Liver (tissue), 8 donors: ENCODE measurements at regions not wholly inside any gene's neighbourhood (a gene's known extent, or its start where the extent isn't known, plus 50 kb on each side); places are given as distances from the start of the nearest gene placed in this dataset.

Source experiments
- DNase-seq: peaks from one replicate; pipeline ENCODE4 v3.0.0-alpha.2; 2017; ENCODE audit warnings: low spot score
- H3K27ac ChIP-seq, 2 donors: one replicate each; pipeline ENCODE4 v1.7.0; 2013; ENCODE audit warnings: inconsistent platforms in 2 of 2, low read length in 2 of 2, control low read depth in 1 of 2, low read depth in 1 of 2, mild to moderate bottlenecking in 1 of 2
- H3K27me3 ChIP-seq, 4 donors: one replicate each; pipeline versions ENCODE4 v1.6.1 to v1.7.0; 2013; ENCODE audit warnings: low read length in 3 of 4, inconsistent platforms in 1 of 4, mild to moderate bottlenecking in 1 of 4, moderate library complexity in 1 of 4; ENCODE audit not compliant: control insufficient read depth in 4 of 4, insufficient read depth in 4 of 4
- H3K36me3 ChIP-seq, 4 donors: one replicate each; pipeline versions ENCODE4 v1.6.1 to v1.7.0; 2013; ENCODE audit warnings: low read length in 3 of 4, mild to moderate bottlenecking in 3 of 4, low read depth in 1 of 4, moderate library complexity in 1 of 4; ENCODE audit not compliant: control insufficient read depth in 4 of 4, insufficient read depth in 3 of 4
- H3K4me1 ChIP-seq, 4 donors: one replicate each; pipeline versions ENCODE4 v1.6.1 to v1.7.0; 2013; ENCODE audit warnings: low read length in 3 of 4, mild to moderate bottlenecking in 3 of 4, moderate library complexity in 1 of 4; ENCODE audit not compliant: control insufficient read depth in 4 of 4, insufficient read depth in 4 of 4
- H3K4me3 ChIP-seq, 3 donors: one replicate each; pipeline versions ENCODE4 v1.6.1 to v1.7.0; 2013; ENCODE audit warnings: low read length in 3 of 3, control low read depth in 1 of 3, low read depth in 1 of 3, mild to moderate bottlenecking in 1 of 3
- H3K9ac ChIP-seq, 2 donors: one replicate each; pipeline ENCODE4 v1.7.0; 2013; ENCODE audit warnings: low read length in 2 of 2, mild to moderate bottlenecking in 2 of 2, moderate library complexity in 2 of 2, control low read depth in 1 of 2, low read depth in 1 of 2
- H3K9me3 ChIP-seq, 4 donors: one replicate each; pipeline versions ENCODE4 v1.6.1 to v1.7.0; 2013; ENCODE audit warnings: low read length in 3 of 4; ENCODE audit not compliant: control insufficient read depth in 4 of 4
- ATF3 ChIP-seq: IDR thresholded peaks from 2 replicates; pipeline ENCODE4 v1.6.1; 2016; ENCODE audit warnings: antibody characterized with exemption
- CTCF ChIP-seq: fragments of 150-350 bp; IDR thresholded peaks from 2 replicates; pipeline ENCODE4 v1.5.1; 2017; ENCODE audit warnings: improper control_type of control experiment, low read depth, low read length; ENCODE audit not compliant: missing input control
- FOXA1 ChIP-seq: IDR thresholded peaks from 2 replicates; pipeline ENCODE4 v1.6.1; 2016; ENCODE audit warnings: antibody characterized with exemption
- FOXA2 ChIP-seq: IDR thresholded peaks from 2 replicates; pipeline ENCODE4 v1.6.1; 2016; ENCODE audit warnings: antibody characterized with exemption
- GABPA ChIP-seq, 2 donors: IDR thresholded peaks in 1 of 2; conservative IDR thresholded peaks in 1 of 2; 2 replicates each; pipeline ENCODE4 v1.6.1; 2016; ENCODE audit warnings: antibody characterized with exemption in 2 of 2, mild to moderate bottlenecking in 1 of 2, moderate library complexity in 1 of 2
- HNF4A ChIP-seq, 2 donors: conservative IDR thresholded peaks; 2 replicates each; pipeline ENCODE4 v1.6.1; 2016; ENCODE audit warnings: antibody characterized with exemption in 2 of 2, mild to moderate bottlenecking in 2 of 2
- HNF4G ChIP-seq: IDR thresholded peaks from 2 replicates; pipeline ENCODE4 v1.6.1; 2016; ENCODE audit warnings: antibody characterized with exemption
- NR2F2 ChIP-seq: IDR thresholded peaks from 2 replicates; pipeline ENCODE4 v1.6.1; 2016; ENCODE audit warnings: antibody characterized with exemption
- REST ChIP-seq: IDR thresholded peaks from 2 replicates; pipeline ENCODE4 v1.6.1; 2016; ENCODE audit warnings: antibody characterized with exemption, mild to moderate bottlenecking
- RXRA ChIP-seq, 2 donors: IDR thresholded peaks; 2 replicates each; pipeline ENCODE4 v1.6.1; 2017 to 2018; ENCODE audit warnings: antibody characterized with exemption in 2 of 2, mild to moderate bottlenecking in 1 of 2
- SP1 ChIP-seq: IDR thresholded peaks from 2 replicates; pipeline ENCODE4 v1.6.1; 2018; ENCODE audit warnings: antibody characterized with exemption, mild to moderate bottlenecking
- TAF1 ChIP-seq: conservative IDR thresholded peaks from 2 replicates; pipeline ENCODE4 v1.6.1; 2016; ENCODE audit warnings: antibody characterized with exemption, mild to moderate bottlenecking
- YY1 ChIP-seq: IDR thresholded peaks from 2 replicates; pipeline ENCODE4 v1.6.1; 2016; ENCODE audit warnings: antibody characterized with exemption, mild to moderate bottlenecking
- ZBTB33 ChIP-seq: IDR thresholded peaks from 2 replicates; pipeline ENCODE4 v1.6.1; 2016; ENCODE audit warnings: antibody characterized with exemption
- WGBS: extraction: QIAGEN DNeasy Blood & Tissue Kit; methylation state at CpG from one replicate; pipeline ENCODE4 v1.1.7; 2013; 5-methylcytosine and 5-hydroxymethylcytosine counted together
- TF ChIP-seq, protein P1 (sequence below): IDR thresholded peaks from 2 replicates; pipeline ENCODE4 v1.6.1; 2016; ENCODE audit warnings: antibody characterized with exemption
- donor health status: healthy.
- donor health status: healthy.
- donor health status: healthy.
- donor health status: healthy.
- donor health status: healthy.

- no peak for DNase-seq
Measured at GRCh38 chr5:52624291-52624690, 163.4 kb upstream of the ITGA1 start.

GRCh38 chr5:52626312-52626711 is 161.4 kb upstream of the ITGA1 start:
- no peak for DNase-seq
- Histone ChIP-seq H3K9ac (no peak overlapping the region), H3K4me3 (no peak overlapping the region), H3K36me3 (no peaks in the 10 kb centered on the region), H3K27me3 (peaks cover 0 to 3% (median 1%) of the 10 kb centered on the region in 4 donors), H3K4me1 (no peaks in the 10 kb centered on the region), H3K9me3 (peaks cover 0 to 5% (median 1%) of the 10 kb centered on the region in 4 donors), H3K27ac (no peak overlapping the region)
- WGBS = 81% methylated on average over 3 of the region's 3 CpGs
- TF ChIP-seq YY1 (no peak), CTCF (no peak), REST (no peak), GABPA (IDR thresholded peaks at IDR 0.05 in 1 of 2, conservative IDR thresholded peaks at IDR 0.05 in 1 of 2) (no peak), FOXA2 (no peak), ATF3 (no peak), SP1 (no peak), HNF4G (no peak), HNF4A (conservative IDR thresholded peaks at IDR 0.05) (no peak), FOXA1 (no peak), TAF1 (no peak)
- TF ChIP-seq, protein P1, sequence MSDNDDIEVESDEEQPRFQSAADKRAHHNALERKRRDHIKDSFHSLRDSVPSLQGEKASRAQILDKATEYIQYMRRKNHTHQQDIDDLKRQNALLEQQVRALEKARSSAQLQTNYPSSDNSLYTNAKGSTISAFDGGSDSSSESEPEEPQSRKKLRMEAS = no peak

More at GRCh38 chr5:52624291-52624690, 163.4 kb upstream of the ITGA1 start:
- Histone ChIP-seq H3K36me3 (no peaks in the 10 kb centered on the region), H3K9ac (no peak overlapping the region), H3K4me1 (no peaks in the 10 kb centered on the region), H3K27ac (no peak overlapping the region), H3K4me3 (no peak overlapping the region), H3K9me3 (peaks cover 0 to 3% (median 1%) of the 10 kb centered on the region in 4 donors), H3K27me3 (peaks cover 0 to 3% (median 0%) of the 10 kb centered on the region in 4 donors)
- TF ChIP-seq GABPA (IDR thresholded peaks at IDR 0.05 in 1 of 2, conservative IDR thresholded peaks at IDR 0.05 in 1 of 2) (no peak), HNF4G (no peak), ZBTB33 (no peak), NR2F2 (no peak), RXRA (IDR thresholded peaks at IDR 0.05) (no peak), FOXA1 (no peak)
- WGBS = 81% methylated on average over 3 of the region's 3 CpGs
